Neutrophil (primary cell): ENCODE measurements at regions not wholly inside any gene's neighbourhood (a gene's known extent, or its start where the extent isn't known, plus 50 kb on each side); places are given as distances from the start of the nearest gene placed in this dataset.

ENCODE experiments used
- H3K27ac ChIP-seq: fragments of 200-600 bp; sonication (generic); 2 replicates; pipeline ENCODE4 v1.5.1; 2016; ENCODE audit warnings: mild to moderate bottlenecking, moderate library complexity
- H3K27me3 ChIP-seq: fragments of 200-600 bp; sonication (generic); 2 replicates; pipeline ENCODE4 v1.6.0; 2016; ENCODE audit warnings: mild to moderate bottlenecking
- H3K36me3 ChIP-seq: fragments of 200-600 bp; sonication (generic); 2 replicates; pipeline ENCODE4 v1.5.1; 2017
- H3K4me1 ChIP-seq, 2 experiments: fragments of 200-600 bp in 1 of 2; sonication (generic) in 1 of 2; 1 replicate in 1 of 2; 2 replicates in 1 of 2; pipeline versions ENCODE4 v1.5.1 to v1.6.1; 2013 to 2016; ENCODE audit warnings: low read depth in 1 of 2, low read length in 1 of 2, mild to moderate bottlenecking in 1 of 2, moderate library complexity in 1 of 2; ENCODE audit not compliant: control insufficient read depth in 1 of 2, insufficient read depth in 1 of 2
- H3K4me3 ChIP-seq, 2 experiments: fragments of 200-600 bp in 1 of 2; sonication (generic) in 1 of 2; 1 replicate in 1 of 2; 2 replicates in 1 of 2; pipeline ENCODE4 v1.5.1; 2013 to 2016; ENCODE audit warnings: low read depth in 1 of 2, low read length in 1 of 2, mild to moderate bottlenecking in 1 of 2, moderate library complexity in 1 of 2
- H3K9me3 ChIP-seq: fragments of 200-600 bp; sonication (generic); 2 replicates; pipeline ENCODE4 v1.5.1; 2016
- CTCF ChIP-seq: fragments of 200-600 bp; sonication (generic); IDR thresholded peaks from 2 replicates; pipeline ENCODE4 v1.5.1; 2016; ENCODE audit warnings: antibody characterized with exemption

- no peak for TF ChIP-seq CTCF
- no peaks in the 10 kb centered on the region for H3K27me3 ChIP-seq
- no peaks in the 10 kb centered on the region for H3K9me3 ChIP-seq
- H3K27ac ChIP-seq = no peak overlapping the region
- H3K36me3 ChIP-seq = no peaks in the 10 kb centered on the region
- no peak overlapping the region for H3K4me3 ChIP-seq
- H3K4me1 ChIP-seq = no peaks in the 10 kb centered on the region
Observed at GRCh38 chr3:73697020-73697419, 72.3 kb upstream of the PDZRN3 start.

- Histone ChIP-seq H3K9me3 (no peaks in the 10 kb centered on the region), H3K4me3 (no peak overlapping the region), H3K4me1 (no peaks in the 10 kb centered on the region), H3K27ac (no peak overlapping the region), H3K27me3 (no peaks in the 10 kb centered on the region), H3K36me3 (no peaks in the 10 kb centered on the region)
- TF ChIP-seq CTCF = no peak
Observed at GRCh38 chr3:73695841-73696240, 71.1 kb upstream of the PDZRN3 start.

GRCh38 chr3:73694983-73695757 lies 70.4 kb upstream of the PDZRN3 start:
- Histone ChIP-seq H3K4me3 (no peak overlapping the region), H3K36me3 (no peaks in the 10 kb centered on the region), H3K4me1 (no peaks in the 10 kb centered on the region), H3K27me3 (no peaks in the 10 kb centered on the region), H3K27ac (no peak overlapping the region), H3K9me3 (no peaks in the 10 kb centered on the region)
- TF ChIP-seq CTCF = no peak

- Histone ChIP-seq H3K9me3 (no peaks in the 10 kb centered on the region), H3K27me3 (no peaks in the 10 kb centered on the region), H3K27ac (no peak overlapping the region), H3K36me3 (no peaks in the 10 kb centered on the region), H3K4me3 (no peak overlapping the region), H3K4me1 (no peaks in the 10 kb centered on the region)
- TF ChIP-seq CTCF = no peak
Observed at GRCh38 chr3:73687106-73688004, 62.6 kb upstream of the PDZRN3 start.

GRCh38 chr3:73685061-73685460 lies 60.3 kb upstream of the PDZRN3 start:
- H3K4me3 ChIP-seq = no peak overlapping the region
- no peaks in the 10 kb centered on the region for H3K27me3 ChIP-seq
- H3K9me3 ChIP-seq = no peaks in the 10 kb centered on the region

More at GRCh38 chr3:73685061-73685460, 60.3 kb upstream of the PDZRN3 start:
- Histone ChIP-seq H3K27ac (no peak overlapping the region), H3K36me3 (no peaks in the 10 kb centered on the region), H3K4me1 (no peaks in the 10 kb centered on the region)
- no peak for TF ChIP-seq CTCF
